GM19035 (cell line): ENCODE measurements at regions not wholly inside any gene's neighbourhood (a gene's known extent, or its start where the extent isn't known, plus 50 kb on each side); places are given as distances from the start of the nearest gene placed in this dataset.

Experiments
- ATAC-seq: cut with Tn5 transposase; IDR thresholded peaks from one replicate; pipeline ENCODE4 v1.9.1; 2021; ENCODE audit not compliant: unreplicated experiment

GRCh38 chr21:35354078-35354477 is 305.0 kb upstream of the RUNX1 start:
- no peak for ATAC-seq

- ATAC-seq, result no peak
Observed at GRCh38 chr21:35352793-35353192, 303.7 kb upstream of the RUNX1 start.

DNA sequence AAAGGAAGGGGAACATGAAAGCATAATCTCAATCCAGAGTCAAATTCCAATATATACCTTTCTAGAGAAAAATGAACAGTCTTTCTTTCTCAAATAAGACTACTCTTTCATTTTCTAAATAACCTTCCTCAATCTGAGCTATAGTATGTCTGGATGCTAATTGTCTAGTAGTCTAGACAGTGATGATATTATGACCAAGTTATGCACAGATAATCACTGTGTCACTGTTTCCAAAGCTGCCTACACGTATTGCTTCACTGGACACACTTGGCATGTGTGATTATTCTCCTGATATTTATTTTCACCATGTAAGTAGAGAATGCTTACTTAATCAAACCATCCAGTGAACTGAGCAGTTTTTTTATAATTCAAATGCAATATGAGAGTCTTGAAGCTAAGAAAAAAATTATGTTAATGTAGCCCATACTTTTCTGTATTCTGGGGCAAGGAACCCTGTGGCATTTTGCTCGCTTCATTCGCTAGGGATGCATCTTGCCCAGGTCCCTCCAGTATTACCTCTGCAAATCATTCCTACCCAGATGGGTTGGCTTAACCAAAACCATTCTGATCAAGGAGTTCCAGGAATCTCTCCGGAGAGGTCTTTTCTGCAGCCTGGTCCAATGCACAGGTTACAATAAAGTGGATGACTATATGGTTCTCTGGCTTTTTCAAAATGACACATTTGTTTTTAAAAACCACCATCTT is 303.1 kb upstream of the RUNX1 start:
- no peak for ATAC-seq

- ATAC-seq, result no peak
Observed at GRCh38 chr21:35351434-35351833, 302.3 kb upstream of the RUNX1 start.

- ATAC-seq, result no peak
Observed at GRCh38 chr21:35350965-35351364, 301.9 kb upstream of the RUNX1 start.

- no peak for ATAC-seq
Observed at GRCh38 chr21:35349376-35350080, 300.4 kb upstream of the RUNX1 start.

DNA sequence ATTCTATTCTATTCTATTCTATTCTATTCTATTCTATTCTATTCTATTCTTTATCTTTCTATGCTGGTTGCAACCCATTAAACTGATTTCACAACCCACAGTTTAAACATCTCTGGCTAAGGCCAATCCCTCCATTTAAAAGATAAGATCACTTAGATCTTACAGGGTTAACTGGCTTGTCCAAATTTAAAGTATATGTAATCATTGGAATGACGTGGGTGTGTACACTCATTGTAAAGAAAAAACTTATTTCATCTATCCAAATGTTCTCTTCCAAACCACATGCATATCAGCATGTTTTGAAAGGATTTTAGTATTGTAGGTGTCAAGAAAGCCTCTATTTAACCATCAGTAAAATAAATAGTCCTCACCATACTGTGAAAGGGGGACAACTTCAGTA is 299.6 kb upstream of the RUNX1 start:
- ATAC-seq, result no peak

GRCh38 chr21:35346697-35347096 is 297.6 kb upstream of the RUNX1 start:
- no peak for ATAC-seq

GRCh38 chr21:35345954-35346353 is 296.9 kb upstream of the RUNX1 start:
- no peak for ATAC-seq

GRCh38 chr21:35344582-35344981 is 295.5 kb upstream of the RUNX1 start:
- ATAC-seq, result no peak

DNA sequence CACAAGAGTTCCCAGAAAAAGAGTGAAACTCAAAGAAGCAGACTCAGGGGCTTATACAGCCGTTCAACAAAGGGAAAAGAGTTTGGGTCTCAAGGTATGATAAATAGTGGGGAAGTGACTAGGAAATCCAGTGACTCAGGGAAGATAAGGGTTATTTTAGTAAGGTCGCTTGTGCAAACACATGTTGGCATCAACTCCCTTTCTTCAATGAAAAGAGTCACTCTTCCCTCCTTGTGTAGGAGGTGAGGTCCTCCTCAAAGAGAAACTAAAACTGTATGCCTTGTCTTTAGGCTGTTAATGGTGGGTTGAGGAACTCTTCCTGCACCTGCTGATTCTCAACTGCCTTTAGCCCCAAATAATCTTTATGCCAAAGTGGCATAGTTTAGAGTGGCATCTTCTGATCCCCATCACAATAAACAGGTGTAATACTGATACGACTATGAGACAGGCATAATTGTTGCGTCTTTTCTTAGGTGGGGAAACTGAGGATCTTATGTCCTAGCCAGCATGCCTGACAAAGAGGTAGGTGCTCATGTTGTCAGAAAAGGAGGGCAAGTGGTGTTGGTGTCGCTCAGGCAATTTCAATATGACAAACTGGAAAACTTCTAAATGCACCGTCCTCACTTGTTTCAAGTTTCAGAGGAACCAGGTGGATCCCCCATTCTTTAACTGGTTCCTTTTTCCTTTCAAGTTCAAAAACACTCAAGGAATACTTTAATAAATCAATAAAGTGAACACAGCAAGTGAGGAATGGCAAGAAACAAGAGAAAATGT is 294.1 kb upstream of the RUNX1 start:
- no peak for ATAC-seq

DNA sequence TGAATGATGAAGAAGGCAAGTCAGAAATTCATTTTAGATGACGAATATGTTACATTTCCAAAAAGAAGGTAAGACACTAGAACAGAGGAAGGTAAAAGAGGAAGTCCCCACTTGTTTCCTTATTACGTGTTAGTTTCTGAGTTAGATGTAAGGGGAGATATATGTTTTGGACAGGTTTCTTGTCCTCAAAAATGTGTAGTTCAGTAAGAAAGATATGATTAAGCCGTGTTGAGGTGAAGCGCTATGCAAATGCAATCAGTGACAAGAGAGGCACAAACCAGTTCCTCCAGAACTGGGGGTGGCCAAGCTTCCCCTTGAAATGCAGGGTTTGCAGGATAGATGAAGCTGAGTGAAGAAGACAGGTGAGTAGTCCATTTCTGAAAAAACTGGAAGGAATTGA is 293.3 kb upstream of the RUNX1 start:
- ATAC-seq, result no peak

DNA sequence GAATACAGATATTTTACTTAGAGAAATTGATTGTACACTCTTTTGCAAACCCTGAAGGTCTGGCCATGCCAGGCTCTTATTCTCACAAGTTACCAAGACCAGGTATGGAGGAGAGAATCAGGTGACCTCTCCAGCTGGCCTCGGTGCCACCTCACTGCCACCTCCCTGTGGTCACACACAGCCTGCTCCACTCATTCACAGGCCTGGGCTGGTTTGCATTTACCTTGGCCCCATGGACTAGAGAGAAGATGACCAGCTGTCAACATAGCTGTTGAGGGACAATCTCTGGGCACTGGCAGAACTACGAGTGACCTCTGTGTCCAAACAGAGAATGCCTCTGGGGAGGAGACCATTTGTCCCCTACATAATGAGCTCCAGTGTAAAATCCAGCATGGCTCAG is 291.2 kb upstream of the RUNX1 start:
- no peak for ATAC-seq

GRCh38 chr21:35338881-35339632 is 290.0 kb upstream of the RUNX1 start:
- ATAC-seq, result no peak

GRCh38 chr21:35338281-35338680 is 289.2 kb upstream of the RUNX1 start:
- ATAC-seq, result no peak

DNA sequence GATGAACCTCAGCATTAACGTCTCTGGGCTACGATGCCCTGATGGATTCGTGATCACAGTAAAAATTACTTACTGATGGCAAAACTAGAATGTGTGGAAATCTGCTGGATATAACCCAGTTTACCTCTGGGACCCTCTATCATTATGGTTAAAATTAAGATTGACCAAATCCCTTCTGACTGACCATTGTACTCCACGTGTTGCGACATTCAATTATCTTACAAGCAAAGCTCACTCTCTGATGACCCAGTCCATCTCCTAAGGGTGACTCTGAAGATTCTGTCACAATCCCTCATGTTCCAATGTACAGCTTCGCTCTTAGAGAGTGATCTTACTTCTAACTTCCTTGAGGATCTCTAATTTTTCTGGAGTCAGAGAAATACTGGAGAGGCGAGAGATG is 288.5 kb upstream of the RUNX1 start:
- ATAC-seq, result no peak

DNA sequence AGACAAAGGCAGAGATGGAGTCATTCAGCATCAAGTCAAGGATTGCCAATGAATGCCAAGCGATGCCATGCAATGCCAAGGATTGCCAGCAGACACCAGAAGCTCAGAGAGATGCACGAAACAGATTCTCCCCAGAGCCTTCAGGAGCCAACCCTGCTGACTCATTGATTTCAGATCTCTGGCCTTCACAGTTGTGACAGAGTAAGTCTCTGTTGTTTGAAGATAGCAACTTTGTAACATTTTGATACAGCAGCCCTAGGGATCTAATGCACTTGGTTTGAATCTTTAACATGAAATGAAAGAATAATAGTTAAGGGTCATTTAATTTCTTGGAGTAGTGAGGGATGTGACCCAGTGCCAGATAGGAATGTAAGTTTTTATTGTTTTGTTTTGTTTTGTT is 287.4 kb upstream of the RUNX1 start:
- no peak for ATAC-seq

- no peak for ATAC-seq
Observed at GRCh38 chr21:35335951-35336446, 286.9 kb upstream of the RUNX1 start.

DNA sequence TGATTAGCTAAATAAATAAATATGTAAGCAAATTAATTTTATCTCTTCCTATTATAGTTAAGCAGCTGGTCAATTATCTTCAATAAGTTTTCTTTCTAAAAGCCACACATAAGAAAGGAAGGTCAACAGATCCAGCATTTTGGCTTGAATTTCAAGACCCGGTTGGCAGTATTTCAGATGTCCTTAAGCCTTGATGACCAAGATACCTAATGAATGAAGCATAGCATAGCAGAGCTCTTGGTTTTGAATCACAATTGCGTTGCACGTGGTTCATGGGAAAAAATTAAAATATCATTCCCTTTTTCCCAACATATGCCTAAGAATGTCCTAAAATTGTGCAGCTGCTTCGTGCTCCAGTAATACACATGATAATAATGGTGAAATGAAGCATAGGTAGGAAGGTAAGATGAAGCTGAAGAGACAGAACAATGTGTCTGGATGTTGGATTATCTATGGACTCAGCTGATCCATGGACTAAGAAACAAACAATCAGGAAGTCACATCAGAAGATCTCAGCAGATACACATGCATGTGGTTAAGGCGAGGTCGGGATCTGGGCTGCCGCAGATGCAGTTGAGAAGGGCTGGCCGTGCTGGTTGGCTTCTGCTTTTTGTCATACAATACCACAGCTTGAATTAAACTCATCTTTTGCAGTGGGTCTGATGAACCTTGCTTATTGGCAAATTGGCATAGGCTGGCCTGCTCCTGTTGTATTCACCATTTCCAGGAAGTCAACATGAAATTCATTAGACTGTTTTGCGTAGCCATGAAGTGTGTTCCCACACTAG is 284.9 kb upstream of the RUNX1 start:
- no peak for ATAC-seq

- no peak for ATAC-seq
Observed at GRCh38 chr21:35332841-35333426, 283.8 kb upstream of the RUNX1 start.
